ENCODE measurements at regions not wholly inside any gene's neighbourhood (a gene's known extent, or its start where the extent isn't known, plus 50 kb on each side); places are given as distances from the start of the nearest gene placed in this dataset.

GRCh38 chr20:50335105-50335504 lies 144.5 kb downstream of the CEBPB start:
- Histone ChIP-seq H3K4me3 (ENCODE audit: low read length, poor library complexity, severe bottlenecking) (no peak overlapping the region), H3K36me3 (ENCODE audit: insufficient read depth, low read length) (no peaks in the 10 kb centered on the region), H4K20me1 (ENCODE audit: insufficient read depth, low read length, poor library complexity, severe bottlenecking) (no peaks in the 10 kb centered on the region), H3F3A (ENCODE audit: low read depth) (peaks cover 8% of the 10 kb centered on the region; the same call in 1 of the 2 replicates), H3K79me2 (ENCODE audit: insufficient read depth, low read length) (no peaks in the 10 kb centered on the region), H2AFZ (ENCODE audit: low read length) (no peak overlapping the region), H3K9me3 (ENCODE audit: insufficient read depth, low read depth, low read length) (no peaks in the 10 kb centered on the region), H3K27me3 (ENCODE audit: insufficient read depth, low read length, poor library complexity, severe bottlenecking) (no peaks in the 10 kb centered on the region), H3K9me2 (replicated peaks; ENCODE audit: low read depth, low read length) (no peaks in the 10 kb centered on the region), H3K4me1 (ENCODE audit: insufficient read depth, low read length, poor library complexity, severe bottlenecking) (peaks cover 24% of the 10 kb centered on the region), H3K9ac (ENCODE audit: low read depth, low read length, poor library complexity, severe bottlenecking) (no peak overlapping the region), H3K4me2 (ENCODE audit: low read depth, low read length, poor library complexity, severe bottlenecking) (no peak overlapping the region)
- TF ChIP-seq EZH2phosphoT487 (IDR thresholded peaks at IDR 0.05; ENCODE audit: borderline replicate concordance) (no peak), CTCF (conservative IDR thresholded peaks at IDR 0.05; ENCODE audit: low read length) (no peak)

- H3K9me2 ChIP-seq (replicated peaks; ENCODE audit: low read depth, low read length), result no peaks in the 10 kb centered on the region
- H3K27me3 ChIP-seq (ENCODE audit: insufficient read depth, low read length, poor library complexity, severe bottlenecking), result no peaks in the 10 kb centered on the region
- no peak for TF ChIP-seq CTCF (conservative IDR thresholded peaks at IDR 0.05; ENCODE audit: low read length)
- TF ChIP-seq EZH2phosphoT487 (IDR thresholded peaks at IDR 0.05; ENCODE audit: borderline replicate concordance), result no peak
- H3K9ac ChIP-seq (ENCODE audit: low read depth, low read length, poor library complexity, severe bottlenecking), result no peak overlapping the region
- H2AFZ ChIP-seq (ENCODE audit: low read length), result no peak overlapping the region
- no peaks in the 10 kb centered on the region for H4K20me1 ChIP-seq (ENCODE audit: insufficient read depth, low read length, poor library complexity, severe bottlenecking)
- H3K9me3 ChIP-seq (ENCODE audit: insufficient read depth, low read depth, low read length), result no peaks in the 10 kb centered on the region
- no peaks in the 10 kb centered on the region for H3K36me3 ChIP-seq (ENCODE audit: insufficient read depth, low read length)
- no peaks in the 10 kb centered on the region for H3K79me2 ChIP-seq (ENCODE audit: insufficient read depth, low read length)
- H3K4me2 ChIP-seq (ENCODE audit: low read depth, low read length, poor library complexity, severe bottlenecking), result no peak overlapping the region
- peaks cover 8% of the 10 kb centered on the region; the same call in 1 of the 2 replicates for H3F3A ChIP-seq (ENCODE audit: low read depth)
- H3K4me1 ChIP-seq (ENCODE audit: insufficient read depth, low read length, poor library complexity, severe bottlenecking), result peaks cover 27% of the 10 kb centered on the region
- H3K4me3 ChIP-seq (ENCODE audit: low read length, poor library complexity, severe bottlenecking), result no peak overlapping the region
Measured at GRCh38 chr20:50335866-50336265, 145.2 kb downstream of the CEBPB start.

- Histone ChIP-seq H2AFZ (ENCODE audit: low read length) (no peak overlapping the region), H4K20me1 (ENCODE audit: insufficient read depth, low read length, poor library complexity, severe bottlenecking) (no peaks in the 10 kb centered on the region), H3K4me1 (ENCODE audit: insufficient read depth, low read length, poor library complexity, severe bottlenecking) (peaks cover 27% of the 10 kb centered on the region), H3K9me3 (ENCODE audit: insufficient read depth, low read depth, low read length) (no peaks in the 10 kb centered on the region), H3K4me3 (ENCODE audit: low read length, poor library complexity, severe bottlenecking) (no peak overlapping the region), H3K27me3 (ENCODE audit: insufficient read depth, low read length, poor library complexity, severe bottlenecking) (no peaks in the 10 kb centered on the region), H3K79me2 (ENCODE audit: insufficient read depth, low read length) (no peaks in the 10 kb centered on the region), H3K9ac (ENCODE audit: low read depth, low read length, poor library complexity, severe bottlenecking) (no peak overlapping the region), H3K36me3 (ENCODE audit: insufficient read depth, low read length) (no peaks in the 10 kb centered on the region), H3K4me2 (ENCODE audit: low read depth, low read length, poor library complexity, severe bottlenecking) (no peak overlapping the region), H3F3A (ENCODE audit: low read depth) (peaks cover 8% of the 10 kb centered on the region; the same call in 1 of the 2 replicates), H3K9me2 (replicated peaks; ENCODE audit: low read depth, low read length) (no peaks in the 10 kb centered on the region)
- TF ChIP-seq CTCF (conservative IDR thresholded peaks at IDR 0.05; ENCODE audit: low read length) (no peak), EZH2phosphoT487 (IDR thresholded peaks at IDR 0.05; ENCODE audit: borderline replicate concordance) (no peak)
Measured at GRCh38 chr20:50336661-50337060, 146.0 kb downstream of the CEBPB start.

Measured in Loucy (cell line).